ENCODE measurements at regions not wholly inside any gene's neighbourhood (a gene's known extent, or its start where the extent isn't known, plus 50 kb on each side); places are given as distances from the start of the nearest gene placed in this dataset.
A peak's percentile ranks its signal among the peaks of the same experiment; 100 is the strongest.

- DNase-seq (ENCODE audit: low read depth): no peak
These were observed 74.9 kb downstream of the MIAT start for GRCh38 chr22:26732284-26732683.

GRCh38 chr22:26734339-26735018 is 77.1 kb downstream of the MIAT start:
- DNase-seq (ENCODE audit: low read depth): no peak

- DNase-seq (ENCODE audit: low read depth): no peak
These were observed 77.6 kb downstream of the MIAT start for GRCh38 chr22:26735019-26735409.

GRCh38 chr22:26737262-26737661 is 79.9 kb downstream of the MIAT start:
- DNase-seq (ENCODE audit: low read depth): no peak

GRCh38 chr22:26740253-26740652 is 82.9 kb downstream of the MIAT start:
- DNase-seq (ENCODE audit: low read depth): peak; percentile 62

- no peak for DNase-seq (ENCODE audit: low read depth)
These were observed 85.8 kb downstream of the MIAT start for GRCh38 chr22:26743149-26743548.

- DNase-seq (ENCODE audit: low read depth): no peak
These were observed 87.8 kb downstream of the MIAT start for GRCh38 chr22:26744892-26745808.

- no peak for DNase-seq (ENCODE audit: low read depth)
These were observed 88.9 kb downstream of the MIAT start for GRCh38 chr22:26746311-26746710.

GRCh38 chr22:26748845-26749244 is 91.5 kb downstream of the MIAT start:
- DNase-seq (ENCODE audit: low read depth): no peak

GRCh38 chr22:26751217-26751616 is 93.8 kb downstream of the MIAT start:
- DNase-seq (ENCODE audit: low read depth): no peak

- no peak for DNase-seq (ENCODE audit: low read depth)
These were observed 95.9 kb downstream of the MIAT start for GRCh38 chr22:26753125-26753862.

- no peak for DNase-seq (ENCODE audit: low read depth)
These were observed 99.4 kb downstream of the MIAT start for GRCh38 chr22:26756675-26757293.

- DNase-seq (ENCODE audit: low read depth): no peak
These were observed 100.1 kb downstream of the MIAT start for GRCh38 chr22:26757496-26757895.

GRCh38 chr22:26762503-26763472 is 105.4 kb downstream of the MIAT start:
- no peak for DNase-seq (ENCODE audit: low read depth)

GRCh38 chr22:26763633-26764361 is 106.4 kb downstream of the MIAT start:
- DNase-seq (ENCODE audit: low read depth): no peak

GRCh38 chr22:26766510-26767350 is 109.3 kb downstream of the MIAT start:
- DNase-seq (ENCODE audit: low read depth): no peak

GRCh38 chr22:26767351-26768155 is 110.2 kb downstream of the MIAT start:
- DNase-seq (ENCODE audit: low read depth): no peak

- DNase-seq (ENCODE audit: low read depth): no peak
These were observed 110.7 kb downstream of the MIAT start for GRCh38 chr22:26768156-26768515.

- no peak for DNase-seq (ENCODE audit: low read depth)
These were observed 111.6 kb downstream of the MIAT start for GRCh38 chr22:26768952-26769351.

Measured in CMK (cell line).